NCI-H524 treated with DMSO at 0.1 percent for 48 hours (cell line): ENCODE measurements at regions not wholly inside any gene's neighbourhood (a gene's known extent, or its start where the extent isn't known, plus 50 kb on each side); places are given as distances from the start of the nearest gene placed in this dataset.
A peak's percentile ranks its signal among the peaks of the same experiment; 100 is the strongest.
"Not testable (repeated sequence)": the region's sequence is repeated elsewhere in the genome, so short reads cannot be mapped to it uniquely, and the experiment has no call there.

ENCODE experiments used
- DNase-seq: peaks from one replicate; lab custom pipeline; 2025; lab: John Stamatoyannopoulos, UW

DNA sequence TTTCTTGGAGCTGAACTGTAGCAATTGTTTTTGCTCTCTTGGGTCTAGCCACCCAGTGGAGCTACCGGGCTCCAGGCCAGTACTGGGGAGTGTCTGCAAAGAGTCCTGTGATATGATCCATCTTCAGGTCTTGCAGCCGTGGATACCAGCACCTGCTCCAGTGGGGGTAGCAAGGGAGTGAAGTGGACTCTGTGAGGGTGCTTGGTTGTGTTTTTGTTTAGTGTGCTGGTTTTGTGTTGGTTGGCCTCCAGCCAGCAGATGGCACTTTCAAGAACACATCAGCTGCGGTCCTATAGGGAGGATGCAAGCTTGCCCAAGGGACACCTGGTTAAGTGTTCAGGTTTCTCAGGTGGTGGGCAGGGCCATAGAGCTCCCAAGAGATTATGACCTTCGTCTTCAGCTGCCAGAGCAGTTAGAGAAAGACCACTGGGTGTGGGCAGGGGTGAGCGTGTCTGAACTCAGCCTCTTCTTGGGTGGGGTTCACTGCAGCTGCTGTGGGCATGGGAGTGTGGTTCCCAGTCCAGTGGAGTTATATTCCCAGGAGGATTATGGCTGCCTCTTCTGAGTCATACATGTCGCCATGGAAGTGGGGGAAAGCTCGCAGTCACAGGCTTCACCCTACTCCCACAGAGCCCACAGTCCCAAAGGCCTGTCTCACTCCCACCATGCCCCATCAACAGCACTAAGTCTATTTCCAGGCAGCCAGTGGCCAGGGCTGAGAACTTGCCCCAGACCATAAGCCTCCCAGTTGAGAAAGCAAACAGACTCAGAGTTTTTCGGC is 811.6 kb downstream of the GLUD2 start:
- no peak for DNase-seq

DNA sequence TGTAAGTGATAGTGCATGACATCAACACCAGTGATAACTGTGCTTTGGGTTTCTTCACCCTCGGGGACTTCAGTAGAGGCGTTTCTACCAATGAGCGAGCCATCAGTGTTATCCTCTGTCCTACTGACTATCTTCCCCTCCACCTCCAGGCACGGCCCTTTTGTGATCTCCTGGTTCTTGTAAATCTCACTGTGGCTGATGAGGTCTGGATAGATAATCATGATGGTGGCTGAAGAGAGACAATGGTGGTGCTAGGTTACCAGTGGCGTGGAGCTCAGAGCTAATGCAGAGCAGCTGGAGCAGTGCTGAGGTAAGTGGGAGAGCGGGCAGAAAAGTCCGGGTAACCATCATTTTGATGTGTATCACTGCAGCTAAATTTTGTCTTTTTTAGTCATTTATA is 816.6 kb downstream of the GLUD2 start:
- DNase-seq: no peak

DNA sequence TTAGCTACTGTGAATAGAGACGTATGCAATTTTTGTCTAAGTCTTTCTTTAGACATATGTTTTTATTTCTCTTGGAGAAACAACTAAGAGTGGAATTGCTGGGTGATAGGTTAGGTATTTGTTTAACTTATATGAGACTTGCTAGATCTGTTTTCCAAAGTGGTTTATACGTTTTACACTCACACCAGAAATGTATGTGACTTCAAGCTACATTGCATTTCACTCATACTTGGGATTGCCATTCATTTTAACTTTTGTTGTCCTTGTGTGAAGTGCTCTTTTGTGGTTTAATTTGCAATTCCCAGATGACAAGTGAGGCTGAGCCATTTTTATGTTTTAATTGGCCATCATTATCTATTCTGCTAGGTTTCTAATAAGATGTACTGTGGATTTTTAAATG is 817.2 kb downstream of the GLUD2 start:
- no peak for DNase-seq

DNA sequence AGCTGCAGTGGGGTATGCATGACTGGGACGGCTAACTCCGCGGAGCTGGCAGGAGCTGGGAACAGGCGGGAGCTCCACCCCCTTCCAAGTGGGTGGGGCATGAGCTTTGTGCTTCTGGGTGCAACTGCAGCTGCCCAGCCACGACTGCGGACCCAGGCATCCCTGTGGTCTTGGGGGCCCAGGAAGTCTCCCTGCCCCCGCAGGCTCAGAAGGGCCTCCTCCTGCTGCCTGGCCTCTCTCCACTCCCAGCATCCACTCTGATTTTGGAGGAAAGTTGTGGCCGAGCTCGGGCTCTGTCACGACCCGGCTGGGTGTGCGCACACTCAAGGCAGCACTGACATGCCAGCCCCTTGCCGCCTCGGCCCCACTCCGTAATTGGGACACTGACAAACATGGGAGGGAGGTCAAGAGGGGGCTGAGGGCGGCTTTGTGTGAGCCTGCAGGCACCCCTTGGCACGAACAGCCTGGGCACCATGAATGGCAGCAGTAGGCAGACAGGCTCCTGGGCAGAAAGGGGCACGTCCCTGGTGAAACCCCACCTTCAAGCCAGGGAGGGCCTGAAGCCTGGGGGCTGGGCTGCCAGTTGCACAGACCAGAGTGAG is 822.6 kb downstream of the GLUD2 start:
- no peak for DNase-seq

DNA sequence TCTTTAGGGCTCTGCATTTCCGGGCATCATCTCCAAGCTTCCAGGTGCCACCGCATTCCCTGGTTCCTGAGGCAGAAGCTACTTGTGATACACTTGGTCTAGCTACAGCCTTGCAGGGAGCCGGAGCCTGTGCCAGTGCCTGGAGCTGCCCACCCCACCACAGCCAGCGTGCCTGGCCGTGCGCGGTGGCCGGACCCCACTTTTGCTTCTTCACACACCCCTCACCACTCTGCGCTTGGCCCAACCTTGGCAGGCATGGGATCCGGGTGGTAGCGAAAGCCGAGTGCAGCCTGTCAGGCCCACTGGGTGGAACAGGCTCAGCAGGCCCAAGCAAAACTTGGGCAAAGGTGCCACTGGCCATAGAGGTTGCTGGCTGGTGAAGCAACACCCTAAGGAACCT is 823.7 kb downstream of the GLUD2 start:
- no peak for DNase-seq

DNA sequence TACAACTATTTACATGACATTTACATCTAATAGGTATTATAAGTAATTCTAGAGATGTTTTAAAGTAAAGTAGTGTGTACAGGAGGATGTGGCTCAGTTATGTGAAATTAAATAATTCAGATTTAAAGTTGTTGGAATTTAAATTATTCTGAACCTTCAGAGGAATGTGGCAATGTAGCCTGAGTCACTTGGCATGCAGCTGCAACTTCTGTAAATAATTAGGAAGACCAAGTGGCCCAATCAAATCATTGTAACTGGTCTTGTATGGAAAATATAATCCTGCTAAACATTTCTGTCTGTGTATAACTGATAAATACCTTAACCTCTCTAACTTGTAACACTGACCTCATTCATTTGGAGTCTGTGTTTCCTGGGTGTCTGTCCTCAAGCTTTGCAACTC is 828.9 kb downstream of the GLUD2 start:
- no peak for DNase-seq

DNA sequence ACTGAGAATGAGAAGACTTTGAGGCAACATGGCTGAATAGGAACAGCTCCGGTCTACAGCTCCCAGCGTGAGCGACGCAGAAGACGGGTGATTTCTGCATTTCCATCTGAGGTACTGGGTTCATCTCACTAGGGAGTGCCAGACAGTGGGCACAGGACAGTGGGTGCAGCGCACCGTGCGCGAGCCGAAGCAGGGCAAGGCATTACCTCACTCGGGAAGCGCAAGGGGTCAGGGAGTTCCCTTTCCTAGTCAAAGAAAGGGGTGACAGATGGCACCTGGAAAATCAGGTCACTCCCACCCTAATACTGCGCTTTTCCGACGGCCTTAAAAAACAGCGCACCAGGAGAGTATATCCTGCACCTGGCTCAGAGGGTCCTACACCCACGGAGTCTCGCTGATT is 829.9 kb downstream of the GLUD2 start:
- DNase-seq: not testable (repeated sequence)

DNA sequence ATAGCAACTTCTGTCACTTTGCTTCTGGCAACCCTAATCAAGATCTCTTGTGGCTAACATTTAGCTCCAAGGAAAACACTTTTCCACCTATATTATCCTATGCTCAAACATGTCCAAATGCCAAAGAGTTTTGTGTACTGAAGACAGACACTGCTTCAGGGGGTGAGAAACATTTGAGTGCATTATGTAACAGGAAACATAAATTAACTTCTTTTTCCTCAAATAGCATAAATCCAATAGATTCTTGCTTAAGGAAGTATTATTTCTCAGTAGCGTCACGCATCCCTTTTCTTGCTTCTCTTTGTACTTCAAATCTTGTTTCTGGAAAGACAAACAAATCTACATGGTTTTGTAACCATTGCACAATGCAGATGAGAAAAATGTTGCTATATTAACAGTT is 839.1 kb downstream of the GLUD2 start:
- DNase-seq: no peak

DNA sequence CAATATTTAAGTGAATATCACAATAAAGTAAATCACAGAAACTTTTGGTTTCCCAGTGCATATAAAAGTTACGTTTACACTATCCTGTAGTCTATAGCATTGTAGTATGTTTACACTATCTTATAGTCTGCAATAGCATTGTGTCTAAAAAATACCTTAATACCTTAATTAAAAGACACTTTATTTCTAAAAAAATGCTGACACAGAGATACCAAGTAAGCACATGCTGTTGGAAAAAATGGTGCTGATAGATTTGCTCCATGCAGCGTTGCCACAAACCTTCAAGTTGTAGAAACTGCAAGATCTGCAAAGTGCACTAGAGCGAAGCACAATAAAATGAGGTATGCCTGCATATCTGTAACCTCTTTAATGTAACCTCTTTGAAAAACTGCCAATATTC is 847.3 kb downstream of the GLUD2 start:
- DNase-seq: no peak

DNA sequence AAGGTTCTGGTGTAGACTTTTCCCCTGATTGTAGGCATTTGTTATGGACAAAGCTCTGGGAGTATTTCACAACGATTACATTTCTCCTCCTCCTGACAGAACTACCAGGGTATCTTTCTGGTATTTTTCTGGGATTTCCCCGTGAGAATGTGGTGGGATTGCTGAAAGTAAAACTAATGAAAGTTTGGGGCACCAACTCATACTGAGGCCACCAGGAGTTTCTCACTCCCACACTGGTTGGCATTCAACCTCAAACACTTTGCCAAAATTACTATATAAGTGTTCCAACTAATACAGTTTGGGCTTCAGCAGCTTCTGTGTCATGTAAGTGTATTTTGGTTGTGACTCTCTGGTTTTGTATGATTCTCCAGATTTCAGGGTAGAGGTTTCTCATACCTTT is 855.1 kb downstream of the GLUD2 start:
- no peak for DNase-seq

DNA sequence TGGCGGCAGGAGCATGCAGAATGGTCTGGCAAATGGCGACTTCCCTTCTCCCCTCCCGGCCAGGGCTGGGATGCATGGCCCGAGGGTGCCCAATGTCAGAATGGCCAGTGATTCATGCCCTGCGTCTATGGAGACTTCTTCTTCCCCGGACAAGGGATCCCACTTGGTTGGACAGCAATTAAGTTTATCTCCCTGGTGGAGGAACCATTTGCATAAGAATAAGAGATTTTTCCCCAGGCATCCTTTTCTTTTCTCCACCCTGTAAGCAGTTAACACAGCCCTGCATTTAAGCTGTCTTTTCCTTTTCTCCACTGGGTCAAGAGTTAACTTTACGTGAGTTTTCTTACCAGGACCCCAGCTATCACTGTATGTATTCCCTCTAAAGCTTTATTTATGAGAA is 856.6 kb downstream of the GLUD2 start:
- DNase-seq: no peak

DNA sequence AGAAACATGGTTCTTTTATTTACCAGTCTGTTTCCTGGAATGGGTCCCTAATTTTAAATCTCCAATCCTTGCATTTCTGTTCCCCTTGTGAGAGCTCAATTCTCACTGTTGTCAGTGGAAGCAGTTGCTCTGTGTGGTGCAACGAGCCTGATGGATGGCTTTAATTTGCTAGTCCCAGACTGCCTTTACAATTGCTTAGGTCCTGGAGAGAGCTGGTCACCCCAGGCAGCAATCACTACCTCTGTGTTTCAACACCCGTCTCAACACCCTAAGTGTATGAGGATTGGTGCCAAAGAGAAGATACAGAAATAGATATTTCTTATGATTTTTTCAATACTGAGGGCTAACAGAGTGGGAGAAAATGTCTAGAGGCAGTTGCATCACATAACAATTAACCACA is 873.8 kb downstream of the GLUD2 start:
- DNase-seq: no peak

DNA sequence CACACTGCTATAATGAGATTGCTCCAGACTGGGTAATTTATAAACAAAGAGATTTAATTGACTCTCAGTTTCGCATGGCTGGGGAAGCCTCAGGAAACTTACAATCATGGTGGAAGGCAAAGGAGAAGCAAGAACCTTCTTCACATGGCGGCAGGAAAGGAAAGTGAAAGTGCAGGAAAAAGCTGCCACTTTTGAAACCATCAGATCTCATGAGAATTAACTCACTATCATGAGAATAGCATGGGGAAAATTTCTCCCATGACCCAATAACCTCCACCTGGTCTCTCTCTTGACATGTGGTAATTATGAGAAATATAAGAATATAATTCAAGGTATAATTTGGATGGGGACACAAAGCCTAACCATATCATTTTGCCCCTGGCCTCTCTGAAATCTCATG is 884.2 kb downstream of the GLUD2 start:
- DNase-seq: no peak

DNA sequence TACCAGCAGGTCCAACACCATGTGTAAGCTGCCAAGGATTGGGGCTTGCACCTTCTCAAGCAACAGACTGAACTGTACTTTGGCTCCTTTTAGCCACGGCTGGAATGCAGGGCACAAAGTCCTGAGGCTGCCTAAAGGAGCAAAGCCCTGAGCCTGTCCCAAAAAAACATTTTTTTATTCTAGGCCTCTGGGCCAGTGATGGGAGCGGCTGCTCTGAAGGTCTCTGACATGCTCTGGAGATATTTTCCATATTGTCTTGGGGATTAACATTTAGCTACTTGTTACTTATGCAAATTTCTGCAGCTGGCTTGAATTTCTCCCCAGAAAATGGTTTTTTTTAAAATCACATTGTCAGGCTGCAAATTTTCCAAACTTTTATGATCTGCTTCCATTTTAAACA is 885.3 kb downstream of the GLUD2 start:
- DNase-seq: no peak

DNA sequence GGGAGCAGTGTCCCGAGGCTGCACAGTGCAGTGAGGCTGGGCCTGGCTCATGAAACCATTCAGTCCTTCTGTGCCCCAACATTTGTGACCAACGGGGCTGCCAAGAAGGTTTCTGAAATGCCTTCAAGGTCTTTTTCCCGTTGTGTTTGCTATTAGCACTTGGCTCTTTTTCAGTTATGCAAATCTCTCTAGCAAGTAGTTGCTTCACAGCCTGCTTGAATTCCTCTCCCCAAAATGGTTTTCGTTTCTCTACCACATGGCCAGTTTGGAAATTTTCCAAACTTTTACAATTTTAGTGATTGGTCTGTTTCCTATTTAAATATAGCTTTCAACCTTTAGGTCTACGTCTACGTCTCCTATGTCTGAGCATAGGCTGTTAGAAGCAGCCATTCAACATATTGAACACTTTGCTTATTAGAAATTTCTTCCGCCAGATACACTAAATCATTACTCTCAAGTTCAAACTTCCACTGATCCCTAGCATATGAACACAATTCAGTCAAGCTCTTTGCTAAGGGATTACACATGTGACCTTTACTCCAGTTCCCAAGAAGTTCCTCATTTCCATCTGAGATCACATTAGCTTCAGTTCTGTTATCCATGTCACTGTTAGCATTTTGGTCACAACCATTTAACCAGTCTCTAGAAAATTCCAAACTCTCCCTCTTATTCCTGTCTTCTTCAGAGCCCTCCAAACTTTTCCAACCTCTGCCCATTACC is 901.8 kb downstream of the GLUD2 start:
- no peak for DNase-seq

DNA sequence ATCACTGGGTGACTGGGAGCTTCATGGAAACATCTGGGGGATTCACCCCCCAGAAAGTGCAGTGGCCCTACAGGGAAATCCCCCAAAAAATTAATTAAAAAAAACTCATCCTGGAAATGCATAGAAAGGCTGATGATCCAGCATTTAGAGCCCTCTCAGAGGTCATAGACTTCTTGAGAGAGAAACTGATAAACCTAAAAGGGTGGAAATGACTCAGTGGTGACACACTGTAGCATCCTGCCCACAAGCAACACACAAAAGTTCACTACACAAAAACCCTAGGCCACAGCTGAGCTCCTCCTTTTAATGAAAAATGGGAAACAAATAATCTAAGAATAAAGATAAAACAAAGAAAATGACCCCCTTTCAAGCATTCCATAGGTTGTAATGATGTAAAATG is 911.5 kb downstream of the GLUD2 start:
- no peak for DNase-seq

DNA sequence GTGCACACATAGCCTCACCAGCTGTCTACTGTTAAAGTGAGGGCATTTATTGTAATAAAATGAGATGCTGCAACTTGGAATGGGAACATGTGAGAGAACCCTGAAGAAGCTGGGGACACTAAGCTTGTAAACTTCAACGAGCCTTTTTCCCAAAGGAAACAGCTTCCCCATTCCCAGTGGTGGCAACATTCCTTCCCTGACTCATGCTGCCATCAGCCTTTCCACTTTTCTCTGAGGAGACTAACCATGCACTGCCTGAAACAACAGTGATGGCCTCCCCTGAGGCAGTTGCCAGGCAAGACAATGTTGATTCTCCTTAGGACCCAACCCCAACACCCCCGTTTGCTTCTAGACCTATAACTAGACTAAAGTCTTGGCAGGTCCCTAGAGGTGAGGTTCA is 928.3 kb downstream of the GLUD2 start:
- DNase-seq: no peak

DNA sequence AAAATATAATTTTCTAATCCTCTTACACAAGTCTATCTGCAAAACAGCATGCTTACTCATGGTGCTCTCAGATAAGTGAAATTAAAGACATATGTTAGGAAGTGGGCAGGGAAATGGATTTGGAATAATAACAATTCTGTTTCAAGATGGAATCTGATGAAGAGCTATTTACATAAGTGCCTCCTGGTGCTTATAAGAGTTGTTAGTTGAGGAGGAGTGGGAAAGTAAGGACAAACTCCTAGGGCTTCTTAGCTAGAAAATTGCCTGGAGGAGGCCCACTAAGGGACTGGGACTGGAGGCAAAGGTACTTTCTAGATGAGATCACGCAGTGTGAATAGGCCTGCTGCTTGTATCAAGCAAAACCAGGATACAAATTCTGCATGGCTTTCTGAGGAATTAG is 939.8 kb downstream of the GLUD2 start:
- DNase-seq: peak; percentile 63

DNA sequence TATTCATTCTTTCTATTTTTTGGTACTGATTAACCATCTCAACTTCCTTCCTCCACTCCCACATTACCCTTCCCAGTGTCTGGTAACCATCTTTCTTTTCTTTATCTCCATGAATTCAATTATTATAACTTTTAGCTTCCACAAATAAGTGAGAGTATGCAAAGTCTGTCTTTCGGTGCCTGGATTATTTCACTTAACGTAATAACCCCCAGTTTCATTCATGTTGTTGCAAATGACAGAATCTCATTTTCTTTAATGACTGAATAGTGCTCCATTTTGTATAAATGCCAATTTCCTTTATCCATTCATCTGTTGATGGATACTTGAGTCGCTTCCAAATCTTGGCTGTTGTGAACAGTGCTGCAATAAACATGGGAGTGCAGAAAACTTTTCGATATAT is 940.4 kb downstream of the GLUD2 start:
- no peak for DNase-seq

DNA sequence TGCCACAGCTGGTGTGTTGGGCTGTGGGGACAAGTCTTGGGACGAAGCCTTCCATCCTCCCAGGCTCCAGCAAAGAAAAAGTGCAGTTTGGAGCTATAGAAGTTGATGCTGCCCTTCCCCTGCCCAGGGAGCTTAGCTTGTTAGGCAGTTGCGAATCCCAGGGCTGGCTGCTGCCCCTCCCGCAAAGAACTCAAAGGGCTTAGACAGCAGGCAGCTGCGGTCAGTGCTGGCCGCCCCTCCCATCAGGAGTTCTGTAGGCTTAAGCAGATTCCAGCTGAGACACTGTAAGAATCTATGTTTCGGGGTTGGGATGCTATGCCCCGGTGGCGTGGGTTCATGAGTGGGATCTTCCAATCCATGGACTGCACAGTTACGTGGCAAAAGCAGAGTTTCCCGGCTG is 956.7 kb downstream of the GLUD2 start:
- DNase-seq: no peak

DNA sequence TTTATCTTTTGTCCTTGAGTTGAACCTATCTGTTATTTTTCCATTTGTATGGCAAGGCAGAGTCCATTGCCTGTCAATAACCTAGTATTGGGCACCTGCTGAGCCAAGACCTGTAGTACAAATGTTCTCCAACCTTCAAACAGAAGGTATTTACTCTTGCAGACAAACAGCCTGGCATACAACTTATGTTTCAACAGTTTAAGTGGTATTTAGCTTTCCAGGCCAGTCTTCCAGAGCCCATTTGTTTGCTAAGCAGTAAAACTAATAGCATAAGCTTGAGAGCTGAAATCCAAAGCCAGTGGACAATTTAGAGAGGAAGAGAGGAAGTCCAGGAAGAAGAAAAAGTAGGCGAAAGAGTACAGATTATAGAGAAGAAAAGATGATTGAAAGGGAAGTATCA is 979.3 kb downstream of the GLUD2 start:
- DNase-seq: no peak

DNA sequence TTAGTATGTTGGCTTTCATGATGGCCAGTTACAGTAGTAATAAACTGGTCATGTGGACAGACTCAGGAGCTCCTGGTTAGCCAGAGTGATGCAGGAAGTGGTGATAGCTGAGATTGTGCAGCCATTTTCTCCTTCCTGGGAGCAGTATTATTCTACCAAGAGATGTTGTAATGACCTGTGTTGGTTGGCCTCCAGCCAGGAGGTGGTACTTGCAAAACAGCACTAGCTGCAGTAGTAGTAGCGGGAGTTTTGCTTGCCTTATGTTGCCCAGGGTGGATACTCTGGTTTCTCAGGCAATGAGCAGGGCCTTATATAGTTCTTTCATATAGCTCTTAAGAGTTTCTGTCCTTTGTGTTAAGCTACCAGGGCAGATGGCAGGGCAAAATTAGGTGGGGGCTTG is 998.8 kb downstream of the GLUD2 start:
- DNase-seq: no peak

DNA sequence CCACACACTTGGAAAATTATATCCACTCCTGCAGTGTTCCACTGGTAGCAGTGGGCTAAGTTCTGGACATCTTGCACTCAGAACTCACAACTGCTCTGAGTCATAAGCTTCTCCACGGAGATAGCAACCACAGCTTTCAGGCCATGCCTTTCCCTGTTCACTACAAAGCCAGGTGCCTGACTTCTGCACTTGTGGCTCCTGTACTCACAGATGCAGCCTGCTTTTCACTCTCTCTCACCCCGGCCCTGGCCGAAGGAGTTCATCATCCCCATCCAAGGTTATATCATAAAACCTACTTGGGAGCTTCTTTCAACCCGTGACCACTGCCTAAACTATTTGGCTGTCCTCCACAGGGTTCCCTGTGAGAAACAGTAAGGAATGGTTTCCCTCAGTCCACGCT is 999.4 kb downstream of the GLUD2 start:
- no peak for DNase-seq

DNA sequence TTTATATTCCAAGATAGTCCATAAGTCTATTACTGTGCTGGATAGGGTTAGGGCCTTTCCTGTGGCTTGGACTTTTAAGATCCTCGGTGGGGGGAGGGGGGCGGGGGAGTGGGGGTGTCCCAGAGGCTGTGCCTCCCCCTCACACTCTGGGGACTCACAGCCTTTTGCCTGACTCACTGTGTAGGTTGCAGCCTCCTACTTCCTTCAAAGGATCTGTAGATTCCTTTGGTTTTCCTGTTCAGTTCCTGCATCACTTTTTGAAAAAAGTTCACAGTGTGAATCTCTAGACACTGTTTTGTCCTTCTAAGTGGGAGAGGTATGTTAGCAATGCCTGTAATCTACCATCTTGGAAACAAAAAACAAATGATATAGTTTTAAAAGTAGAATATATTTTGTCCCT is 999.9 kb downstream of the GLUD2 start:
- no peak for DNase-seq
